A549 (cell line): ENCODE measurements at regions not wholly inside any gene's neighbourhood (a gene's known extent, or its start where the extent isn't known, plus 50 kb on each side); places are given as distances from the start of the nearest gene placed in this dataset.

ENCODE experiments used
- ESRRA ChIP-seq: fragments of 150-350 bp; IDR thresholded peaks from 2 replicates; pipeline ENCODE4 v1.6.1; 2014; ENCODE audit warnings: mild to moderate bottlenecking, low read length, borderline replicate concordance
- POLR2A ChIP-seq: IDR thresholded peaks from 2 replicates; pipeline ENCODE4 v1.6.1; 2012; ENCODE audit warnings: mild to moderate bottlenecking, low read length
- TF ChIP-seq, protein P1 (sequence below): fragments of >200 bp; sonication (Bioruptor Twin); formaldehyde crosslinking; IDR thresholded peaks from 3 replicates; pipeline ENCODE4 v1.5.1; 2016

DNA sequence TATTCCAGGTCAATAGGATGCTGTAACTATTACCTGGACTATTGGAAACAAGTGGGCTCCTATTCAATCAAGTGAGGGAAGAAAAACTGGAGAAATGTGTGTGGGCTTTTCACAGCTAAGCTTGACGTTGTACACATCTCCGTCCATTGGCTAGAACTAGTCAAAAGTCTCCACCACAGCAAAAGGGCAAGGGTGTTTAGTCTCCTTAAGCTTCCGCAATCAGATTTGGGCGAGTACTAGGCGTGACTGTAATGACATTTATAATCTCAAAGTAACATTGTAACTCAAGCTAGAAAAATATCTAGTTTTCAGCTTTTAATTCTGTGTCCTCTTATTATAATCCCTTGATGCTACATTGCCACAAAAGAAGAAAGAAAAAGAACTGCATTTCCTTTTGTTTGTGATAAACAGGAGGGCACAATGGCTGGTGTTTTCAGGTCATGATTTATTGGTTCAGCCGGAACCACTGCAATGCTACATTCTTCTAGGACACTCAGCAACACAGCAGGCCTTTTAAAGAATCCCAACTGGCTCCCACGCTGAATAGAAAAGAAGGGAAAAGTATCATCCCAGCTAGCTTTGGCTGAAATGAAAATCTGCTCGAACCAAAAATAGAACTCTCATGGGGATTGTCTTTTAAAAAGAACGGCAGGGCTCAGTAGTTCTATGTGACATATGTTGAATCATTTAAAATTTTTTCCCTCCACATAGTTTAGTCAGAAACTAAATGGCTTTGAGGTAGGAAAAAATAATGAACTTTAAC, 387.7 kb downstream of the BTBD3 start:
- TF ChIP-seq POLR2A (no peak), ESRRA (no peak)
- TF ChIP-seq, protein P1, sequence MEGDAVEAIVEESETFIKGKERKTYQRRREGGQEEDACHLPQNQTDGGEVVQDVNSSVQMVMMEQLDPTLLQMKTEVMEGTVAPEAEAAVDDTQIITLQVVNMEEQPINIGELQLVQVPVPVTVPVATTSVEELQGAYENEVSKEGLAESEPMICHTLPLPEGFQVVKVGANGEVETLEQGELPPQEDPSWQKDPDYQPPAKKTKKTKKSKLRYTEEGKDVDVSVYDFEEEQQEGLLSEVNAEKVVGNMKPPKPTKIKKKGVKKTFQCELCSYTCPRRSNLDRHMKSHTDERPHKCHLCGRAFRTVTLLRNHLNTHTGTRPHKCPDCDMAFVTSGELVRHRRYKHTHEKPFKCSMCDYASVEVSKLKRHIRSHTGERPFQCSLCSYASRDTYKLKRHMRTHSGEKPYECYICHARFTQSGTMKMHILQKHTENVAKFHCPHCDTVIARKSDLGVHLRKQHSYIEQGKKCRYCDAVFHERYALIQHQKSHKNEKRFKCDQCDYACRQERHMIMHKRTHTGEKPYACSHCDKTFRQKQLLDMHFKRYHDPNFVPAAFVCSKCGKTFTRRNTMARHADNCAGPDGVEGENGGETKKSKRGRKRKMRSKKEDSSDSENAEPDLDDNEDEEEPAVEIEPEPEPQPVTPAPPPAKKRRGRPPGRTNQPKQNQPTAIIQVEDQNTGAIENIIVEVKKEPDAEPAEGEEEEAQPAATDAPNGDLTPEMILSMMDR = no peak
